ENCODE measurements at regions not wholly inside any gene's neighbourhood (a gene's known extent, or its start where the extent isn't known, plus 50 kb on each side); places are given as distances from the start of the nearest gene placed in this dataset.

DNA sequence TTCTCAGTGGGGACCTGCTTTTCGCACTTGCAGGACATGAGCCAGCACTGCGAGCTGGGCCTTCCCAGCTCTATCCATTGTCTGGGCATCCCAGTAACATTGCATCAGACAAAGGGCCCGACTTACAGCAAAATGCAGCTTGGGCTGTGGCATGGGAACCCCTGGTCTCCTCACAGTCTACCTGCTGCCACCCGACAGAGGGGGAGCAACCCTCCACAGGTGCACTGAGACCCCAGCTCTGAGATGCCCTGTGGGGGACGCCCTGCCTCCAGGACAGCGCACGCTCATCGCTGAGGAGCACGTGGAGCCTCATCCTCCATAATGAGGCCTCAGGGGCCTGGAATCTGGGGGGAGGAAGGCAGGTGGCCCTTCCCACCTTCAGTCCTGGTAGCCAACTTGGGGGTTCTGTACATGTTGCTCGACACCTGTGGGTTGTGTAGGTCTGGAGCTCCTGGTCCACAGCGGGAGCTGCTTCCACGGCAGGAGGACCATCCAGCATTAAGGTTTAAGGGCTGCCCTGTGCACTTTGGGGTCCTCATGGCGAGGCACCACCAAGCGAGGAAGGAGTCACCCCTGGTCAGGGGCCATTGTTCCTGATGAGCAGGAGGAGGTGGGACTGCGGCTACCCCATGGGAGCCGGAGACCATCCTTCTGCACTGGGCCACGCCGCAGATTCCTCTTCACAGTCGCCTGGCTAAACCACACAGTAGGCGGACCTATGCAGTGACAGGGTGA, 376.5 kb upstream of the IRX1 start:
- TF ChIP-seq, protein P1, sequence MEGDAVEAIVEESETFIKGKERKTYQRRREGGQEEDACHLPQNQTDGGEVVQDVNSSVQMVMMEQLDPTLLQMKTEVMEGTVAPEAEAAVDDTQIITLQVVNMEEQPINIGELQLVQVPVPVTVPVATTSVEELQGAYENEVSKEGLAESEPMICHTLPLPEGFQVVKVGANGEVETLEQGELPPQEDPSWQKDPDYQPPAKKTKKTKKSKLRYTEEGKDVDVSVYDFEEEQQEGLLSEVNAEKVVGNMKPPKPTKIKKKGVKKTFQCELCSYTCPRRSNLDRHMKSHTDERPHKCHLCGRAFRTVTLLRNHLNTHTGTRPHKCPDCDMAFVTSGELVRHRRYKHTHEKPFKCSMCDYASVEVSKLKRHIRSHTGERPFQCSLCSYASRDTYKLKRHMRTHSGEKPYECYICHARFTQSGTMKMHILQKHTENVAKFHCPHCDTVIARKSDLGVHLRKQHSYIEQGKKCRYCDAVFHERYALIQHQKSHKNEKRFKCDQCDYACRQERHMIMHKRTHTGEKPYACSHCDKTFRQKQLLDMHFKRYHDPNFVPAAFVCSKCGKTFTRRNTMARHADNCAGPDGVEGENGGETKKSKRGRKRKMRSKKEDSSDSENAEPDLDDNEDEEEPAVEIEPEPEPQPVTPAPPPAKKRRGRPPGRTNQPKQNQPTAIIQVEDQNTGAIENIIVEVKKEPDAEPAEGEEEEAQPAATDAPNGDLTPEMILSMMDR (IDR thresholded peaks at IDR 0.05; ENCODE audit: unreplicated experiment) = no peak
- DNase-seq (ENCODE audit: low spot score, unreplicated experiment) = no peak
- Mint-ChIP-seq H3K27ac (no peak overlapping the region), H3K27me3 (peaks cover 40% of the 10 kb centered on the region), H3K9me3 (ENCODE audit: low read depth) (no peaks in the 10 kb centered on the region), H3K4me3 (ENCODE audit: low read depth) (no peak overlapping the region), H3K36me3 (ENCODE audit: insufficient read depth) (no peaks in the 10 kb centered on the region), H3K4me1 (ENCODE audit: low read depth) (no peaks in the 10 kb centered on the region)

GRCh38 chr5:3217771-3218495, 377.7 kb upstream of the IRX1 start:
- no peak overlapping the region for H3K27ac Mint-ChIP-seq
- DNase-seq (ENCODE audit: low spot score, unreplicated experiment) = no peak
- H3K9me3 Mint-ChIP-seq (ENCODE audit: low read depth) = no peaks in the 10 kb centered on the region
- H3K4me3 Mint-ChIP-seq (ENCODE audit: low read depth) = no peak overlapping the region
- TF ChIP-seq, protein P1 (IDR thresholded peaks at IDR 0.05; ENCODE audit: unreplicated experiment) = no peak
- H3K4me1 Mint-ChIP-seq (ENCODE audit: low read depth) = no peaks in the 10 kb centered on the region
- no peaks in the 10 kb centered on the region for H3K36me3 Mint-ChIP-seq (ENCODE audit: insufficient read depth)
- peaks cover 37% of the 10 kb centered on the region for H3K27me3 Mint-ChIP-seq

GRCh38 chr5:3217114-3217513, 378.5 kb upstream of the IRX1 start:
- DNase-seq (ENCODE audit: low spot score, unreplicated experiment) = no peak
- H3K27ac Mint-ChIP-seq = no peak overlapping the region
- TF ChIP-seq, protein P1 (IDR thresholded peaks at IDR 0.05; ENCODE audit: unreplicated experiment) = no peak
- no peaks in the 10 kb centered on the region for H3K9me3 Mint-ChIP-seq (ENCODE audit: low read depth)
- H3K4me1 Mint-ChIP-seq (ENCODE audit: low read depth) = no peaks in the 10 kb centered on the region
- no peaks in the 10 kb centered on the region for H3K36me3 Mint-ChIP-seq (ENCODE audit: insufficient read depth)
- no peak overlapping the region for H3K4me3 Mint-ChIP-seq (ENCODE audit: low read depth)
- peaks cover 35% of the 10 kb centered on the region for H3K27me3 Mint-ChIP-seq

DNA sequence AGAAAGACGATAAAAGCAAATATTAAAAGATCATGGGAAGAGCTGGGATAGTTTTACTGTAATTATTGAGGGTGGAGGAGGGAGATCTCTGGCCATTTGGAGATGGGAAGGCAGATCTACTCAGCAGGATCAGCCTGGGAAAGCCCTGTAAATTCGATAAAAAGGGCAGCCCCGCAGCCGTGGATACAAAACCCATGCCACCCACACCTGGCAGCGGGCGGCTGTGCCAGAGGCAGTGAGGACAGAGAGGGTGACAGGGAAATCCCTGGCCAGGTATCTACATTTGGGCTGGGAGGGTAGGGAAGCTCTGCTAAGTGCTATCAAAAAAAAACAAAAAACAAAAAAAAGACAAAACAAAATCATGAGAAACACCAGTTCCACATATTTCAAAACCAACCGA, 379.2 kb upstream of the IRX1 start:
- Mint-ChIP-seq H3K9me3 (ENCODE audit: low read depth) (no peaks in the 10 kb centered on the region), H3K4me1 (ENCODE audit: low read depth) (no peaks in the 10 kb centered on the region), H3K27me3 (peaks cover 35% of the 10 kb centered on the region), H3K36me3 (ENCODE audit: insufficient read depth) (no peaks in the 10 kb centered on the region), H3K4me3 (ENCODE audit: low read depth) (no peak overlapping the region), H3K27ac (no peak overlapping the region)
- no peak for DNase-seq (ENCODE audit: low spot score, unreplicated experiment)
- TF ChIP-seq, protein P1 (IDR thresholded peaks at IDR 0.05; ENCODE audit: unreplicated experiment) = no peak

DNA sequence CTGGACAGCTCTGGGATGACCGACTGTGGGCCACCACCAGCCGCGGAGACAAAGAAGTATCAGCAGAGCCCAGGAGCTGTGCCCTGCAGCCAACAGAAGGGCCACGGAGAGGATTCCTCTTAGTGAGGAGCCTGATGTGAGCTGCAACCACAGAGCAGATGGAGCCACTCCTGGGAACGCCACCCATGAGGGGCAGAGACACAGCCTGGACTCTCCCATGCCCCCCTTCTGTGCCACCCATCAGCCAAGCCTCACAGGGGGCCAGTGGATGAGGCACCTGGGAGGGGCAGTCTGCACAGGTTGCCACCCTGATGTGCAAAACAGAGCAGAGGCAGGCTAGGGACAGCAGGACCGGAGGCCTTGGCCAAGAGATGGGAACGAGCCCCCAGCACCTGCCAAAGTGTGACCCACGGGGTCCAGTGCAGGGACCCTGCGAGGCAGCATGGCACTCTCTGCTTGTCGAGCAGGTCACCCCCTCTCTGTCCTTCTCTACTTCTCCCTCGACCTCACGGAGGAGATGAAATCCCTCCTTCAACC, 380.7 kb upstream of the IRX1 start:
- H3K27ac Mint-ChIP-seq = no peak overlapping the region
- no peaks in the 10 kb centered on the region for H3K4me1 Mint-ChIP-seq (ENCODE audit: low read depth)
- no peaks in the 10 kb centered on the region for H3K9me3 Mint-ChIP-seq (ENCODE audit: low read depth)
- H3K36me3 Mint-ChIP-seq (ENCODE audit: insufficient read depth) = no peaks in the 10 kb centered on the region
- H3K4me3 Mint-ChIP-seq (ENCODE audit: low read depth) = no peak overlapping the region
- TF ChIP-seq, protein P1 (IDR thresholded peaks at IDR 0.05; ENCODE audit: unreplicated experiment) = no peak
- no peak for DNase-seq (ENCODE audit: low spot score, unreplicated experiment)
- H3K27me3 Mint-ChIP-seq = peaks cover 32% of the 10 kb centered on the region
